ENCODE measurements at regions not wholly inside any gene's neighbourhood (a gene's known extent, or its start where the extent isn't known, plus 50 kb on each side); places are given as distances from the start of the nearest gene placed in this dataset.
"Not testable (repeated sequence)": the region's sequence is repeated elsewhere in the genome, so short reads cannot be mapped to it uniquely, and the experiment has no call there.

- no peaks in the 10 kb centered on the region for H3K36me3 Mint-ChIP-seq
- H3K4me1 Mint-ChIP-seq: peaks cover 7 to 12% (median 9%) of the 10 kb centered on the region in 3 donors
- DNase-seq (no peak), ATAC-seq (ENCODE audit: low read depth in 2 of 2) (no peak)
- H3K27me3 Mint-ChIP-seq: peaks cover 0 to 7% (median 4%) of the 10 kb centered on the region in 3 donors
- no peak overlapping the region for H3K27ac Mint-ChIP-seq
- H3K4me3 Mint-ChIP-seq: no peak overlapping the region
- H3K9me3 Mint-ChIP-seq: peaks cover 0 to 2% (median 0%) of the 10 kb centered on the region in 7 donors
These were observed 110.2 kb downstream of the TDRD15 start for GRCh38 chr2:21234001-21234400.

- no peak overlapping the region for H3K4me3 Mint-ChIP-seq
- peaks cover 7 to 12% (median 9%) of the 10 kb centered on the region in 3 donors for H3K4me1 Mint-ChIP-seq
- H3K27me3 Mint-ChIP-seq: peaks cover 0 to 9% (median 4%) of the 10 kb centered on the region in 3 donors
- ATAC-seq (ENCODE audit: low read depth in 2 of 2): no peak
- no peak for DNase-seq
- no peaks in the 10 kb centered on the region for H3K36me3 Mint-ChIP-seq
- no peak overlapping the region for H3K27ac Mint-ChIP-seq
- peaks cover 0 to 3% (median 0%) of the 10 kb centered on the region in 7 donors for H3K9me3 Mint-ChIP-seq
These were observed 110.8 kb downstream of the TDRD15 start for GRCh38 chr2:21234464-21235120.

- not testable (repeated sequence) for H3K27me3 Mint-ChIP-seq; H3K4me1 Mint-ChIP-seq; H3K27ac Mint-ChIP-seq; ATAC-seq (ENCODE audit: low read depth in 2 of 2); H3K4me3 Mint-ChIP-seq; DNase-seq; H3K36me3 Mint-ChIP-seq
- H3K9me3 Mint-ChIP-seq: peaks cover 0 to 12% (median 8%) of the 10 kb centered on the region in 7 donors
These were observed 116.0 kb downstream of the TDRD15 start for GRCh38 chr2:21239749-21240148.

- H3K27me3 Mint-ChIP-seq: peaks cover 0 to 4% (median 0%) of the 10 kb centered on the region in 3 donors
- H3K36me3 Mint-ChIP-seq: peaks cover 0 to 9% of the 10 kb centered on the region in 2 donors
- no peak overlapping the region for H3K4me3 Mint-ChIP-seq
- peaks cover 0 to 9% (median 8%) of the 10 kb centered on the region in 7 donors for H3K9me3 Mint-ChIP-seq
- H3K27ac Mint-ChIP-seq: no peak overlapping the region
- DNase-seq (no peak), ATAC-seq (ENCODE audit: low read depth in 2 of 2) (no peak)
- H3K4me1 Mint-ChIP-seq: no peaks in the 10 kb centered on the region
These were observed 120.4 kb downstream of the TDRD15 start for GRCh38 chr2:21244161-21244560.

GRCh38 chr2:21245565-21245964 lies 121.8 kb downstream of the TDRD15 start:
- DNase-seq (no peak), ATAC-seq (ENCODE audit: low read depth in 2 of 2) (no peak)
- Mint-ChIP-seq H3K27ac (no peak overlapping the region), H3K27me3 (peaks cover 0 to 3% (median 0%) of the 10 kb centered on the region in 3 donors), H3K4me1 (no peaks in the 10 kb centered on the region), H3K4me3 (no peak overlapping the region), H3K9me3 (peaks cover 0 to 8% (median 7%) of the 10 kb centered on the region in 7 donors), H3K36me3 (peaks cover 0 to 9% of the 10 kb centered on the region in 2 donors)

GRCh38 chr2:21249367-21249766 lies 125.6 kb downstream of the TDRD15 start:
- no peaks in the 10 kb centered on the region for H3K36me3 Mint-ChIP-seq
- peaks cover 0 to 4% (median 0%) of the 10 kb centered on the region in 7 donors for H3K9me3 Mint-ChIP-seq
- no peak for ATAC-seq (ENCODE audit: low read depth in 2 of 2)
- H3K27ac Mint-ChIP-seq: no peak overlapping the region
- no peaks in the 10 kb centered on the region for H3K4me1 Mint-ChIP-seq
- H3K27me3 Mint-ChIP-seq: no peaks in the 10 kb centered on the region
- H3K4me3 Mint-ChIP-seq: no peak overlapping the region
- DNase-seq: no peak

- no peak overlapping the region for H3K4me3 Mint-ChIP-seq
- no peaks in the 10 kb centered on the region for H3K27me3 Mint-ChIP-seq
- ATAC-seq (ENCODE audit: low read depth in 2 of 2) (no peak), DNase-seq (no peak)
- no peak overlapping the region for H3K27ac Mint-ChIP-seq
- peaks cover 0 to 4% (median 0%) of the 10 kb centered on the region in 7 donors for H3K9me3 Mint-ChIP-seq
- no peaks in the 10 kb centered on the region for H3K4me1 Mint-ChIP-seq
- no peaks in the 10 kb centered on the region for H3K36me3 Mint-ChIP-seq
These were observed 126.9 kb downstream of the TDRD15 start for GRCh38 chr2:21250673-21251072.

- H3K36me3 Mint-ChIP-seq: no peaks in the 10 kb centered on the region
- H3K27me3 Mint-ChIP-seq: no peaks in the 10 kb centered on the region
- H3K9me3 Mint-ChIP-seq: peaks cover 0 to 4% (median 0%) of the 10 kb centered on the region in 7 donors
- ATAC-seq (ENCODE audit: low read depth in 2 of 2) (no peak), DNase-seq (no peak)
- no peak overlapping the region for H3K4me3 Mint-ChIP-seq
- no peaks in the 10 kb centered on the region for H3K4me1 Mint-ChIP-seq
- H3K27ac Mint-ChIP-seq: no peak overlapping the region
These were observed 127.6 kb downstream of the TDRD15 start for GRCh38 chr2:21251216-21251980.

- no peak overlapping the region for H3K27ac Mint-ChIP-seq
- ATAC-seq (ENCODE audit: low read depth in 2 of 2): no peak
- H3K9me3 Mint-ChIP-seq: peaks cover 0 to 4% (median 1%) of the 10 kb centered on the region in 7 donors
- H3K36me3 Mint-ChIP-seq: no peaks in the 10 kb centered on the region
- DNase-seq: no peak
- no peaks in the 10 kb centered on the region for H3K27me3 Mint-ChIP-seq
- no peak overlapping the region for H3K4me3 Mint-ChIP-seq
- H3K4me1 Mint-ChIP-seq: no peaks in the 10 kb centered on the region
These were observed 129.7 kb downstream of the TDRD15 start for GRCh38 chr2:21253311-21254027.

GRCh38 chr2:21254170-21254965 lies 130.6 kb downstream of the TDRD15 start:
- DNase-seq (no peak), ATAC-seq (ENCODE audit: low read depth in 2 of 2) (no peak)
- H3K27me3 Mint-ChIP-seq: no peaks in the 10 kb centered on the region
- H3K4me3 Mint-ChIP-seq: no peak overlapping the region
- H3K9me3 Mint-ChIP-seq: peaks cover 0 to 4% (median 1%) of the 10 kb centered on the region in 7 donors
- H3K4me1 Mint-ChIP-seq: no peaks in the 10 kb centered on the region
- no peak overlapping the region for H3K27ac Mint-ChIP-seq
- H3K36me3 Mint-ChIP-seq: no peaks in the 10 kb centered on the region

GRCh38 chr2:21256006-21256405 lies 132.2 kb downstream of the TDRD15 start:
- Mint-ChIP-seq H3K27me3 (no peaks in the 10 kb centered on the region), H3K4me1 (no peaks in the 10 kb centered on the region)
- no peak for DNase-seq

GRCh38 chr2:21257621-21258020 lies 133.9 kb downstream of the TDRD15 start:
- DNase-seq (no peak), ATAC-seq (ENCODE audit: low read depth in 2 of 2) (no peak)
- peaks cover 0 to 1% (median 0%) of the 10 kb centered on the region in 7 donors for H3K9me3 Mint-ChIP-seq
- H3K4me3 Mint-ChIP-seq: no peak overlapping the region
- no peaks in the 10 kb centered on the region for H3K4me1 Mint-ChIP-seq
- no peak overlapping the region for H3K27ac Mint-ChIP-seq
- H3K27me3 Mint-ChIP-seq: no peaks in the 10 kb centered on the region
- no peaks in the 10 kb centered on the region for H3K36me3 Mint-ChIP-seq

More at GRCh38 chr2:21256006-21256405, 132.2 kb downstream of the TDRD15 start:
- ATAC-seq (ENCODE audit: low read depth in 2 of 2): no peak
- no peak overlapping the region for H3K27ac Mint-ChIP-seq
- H3K36me3 Mint-ChIP-seq: no peaks in the 10 kb centered on the region
- H3K9me3 Mint-ChIP-seq: peaks cover 0 to 4% (median 1%) of the 10 kb centered on the region in 7 donors
- no peak overlapping the region for H3K4me3 Mint-ChIP-seq

- H3K4me1 Mint-ChIP-seq: no peaks in the 10 kb centered on the region
- peaks cover 0 to 1% (median 0%) of the 10 kb centered on the region in 7 donors for H3K9me3 Mint-ChIP-seq
- no peak overlapping the region for H3K4me3 Mint-ChIP-seq
- H3K27me3 Mint-ChIP-seq: no peaks in the 10 kb centered on the region
- H3K27ac Mint-ChIP-seq: no peak overlapping the region
- ATAC-seq (ENCODE audit: low read depth in 2 of 2): no peak
- DNase-seq: no peak
- no peaks in the 10 kb centered on the region for H3K36me3 Mint-ChIP-seq
These were observed 134.3 kb downstream of the TDRD15 start for GRCh38 chr2:21258082-21258481.
